ENCODE measurements at regions not wholly inside any gene's neighbourhood (a gene's known extent, or its start where the extent isn't known, plus 50 kb on each side); places are given as distances from the start of the nearest gene placed in this dataset.

DNA sequence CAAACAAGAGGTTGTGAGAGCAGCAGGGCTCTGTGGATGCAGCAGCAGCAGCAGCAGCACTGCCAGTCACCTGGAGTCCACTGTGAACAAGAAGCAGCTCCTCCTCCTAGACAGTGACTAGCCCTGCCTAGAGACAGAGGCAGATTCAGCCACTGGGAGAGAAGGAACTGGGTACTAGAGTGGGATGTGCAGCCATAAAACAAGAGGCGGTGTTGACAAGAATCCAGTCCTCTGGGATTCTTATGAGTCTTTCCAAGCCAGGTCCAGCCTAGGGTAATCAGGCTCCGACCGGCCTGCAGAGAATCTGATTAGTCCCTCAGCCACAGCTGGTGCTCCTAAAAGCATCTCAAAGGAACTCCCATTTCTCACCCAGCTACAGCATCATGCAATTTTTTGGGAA lies 83.9 kb upstream of the USP47 start:
- no peak for DNase-seq (ENCODE audit: low read depth in 2 of 3, low spot score in 2 of 3)

DNA sequence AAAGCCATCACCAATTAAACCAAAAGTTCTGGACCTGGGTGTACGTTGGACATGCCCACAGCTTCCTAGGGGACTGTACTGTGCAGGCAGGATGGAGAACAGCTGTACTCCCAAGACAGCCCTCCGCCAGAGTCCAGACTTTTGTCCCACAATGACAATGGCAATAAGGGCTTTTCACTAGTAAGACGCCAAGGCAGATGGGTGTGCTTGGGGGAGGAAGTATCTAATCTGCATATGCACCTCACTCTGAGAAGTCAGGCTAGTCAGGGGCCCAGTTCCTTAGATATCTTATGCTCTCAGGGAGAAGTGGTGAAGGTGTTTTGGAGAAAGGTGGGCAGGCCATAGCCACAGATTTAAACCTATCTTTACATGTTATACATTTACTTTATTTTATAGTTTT lies 85.1 kb upstream of the USP47 start:
- no peak for DNase-seq (ENCODE audit: low read depth in 2 of 3, low spot score in 2 of 3)

DNA sequence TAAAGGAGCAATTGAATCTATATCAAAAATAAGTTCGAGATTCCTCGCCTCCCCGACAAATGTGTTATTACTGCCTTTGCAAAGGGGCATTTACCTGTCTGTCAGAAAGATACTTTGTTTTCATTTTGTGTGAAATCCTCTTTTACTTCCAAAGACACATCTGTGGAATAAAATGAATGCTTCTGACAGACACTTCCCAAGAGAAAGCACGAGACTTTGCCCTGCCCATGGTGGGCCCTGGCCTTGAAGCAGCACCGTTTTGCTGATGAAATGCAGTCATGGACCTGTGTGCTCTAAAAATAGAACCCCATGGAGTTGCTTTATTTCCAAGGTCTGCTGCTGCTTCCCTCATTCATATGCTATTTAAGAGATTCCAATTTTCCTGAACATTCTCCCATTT lies 85.9 kb upstream of the USP47 start:
- no peak for DNase-seq (ENCODE audit: low read depth in 2 of 3, low spot score in 2 of 3)

DNA sequence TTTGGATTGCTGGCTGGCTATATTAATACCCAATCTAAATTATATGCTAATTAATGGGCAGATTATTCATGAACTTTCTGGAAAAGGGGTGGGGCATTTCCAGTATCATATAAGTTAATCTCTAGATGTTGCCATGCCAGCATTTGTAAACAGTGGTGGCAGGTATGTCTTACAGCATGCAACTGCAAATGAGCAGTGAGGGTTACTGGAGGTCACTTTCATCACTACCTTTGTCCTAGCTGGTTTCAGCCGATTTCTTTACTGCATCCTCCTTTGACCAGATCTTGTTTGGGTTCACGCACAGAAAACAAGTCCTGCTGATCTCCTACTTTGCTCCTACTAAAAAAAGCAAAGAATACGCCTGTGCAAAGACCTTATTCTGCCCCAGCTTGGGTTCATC lies 89.1 kb upstream of the USP47 start:
- no peak for DNase-seq (ENCODE audit: low read depth in 2 of 3, low spot score in 2 of 3)

DNA sequence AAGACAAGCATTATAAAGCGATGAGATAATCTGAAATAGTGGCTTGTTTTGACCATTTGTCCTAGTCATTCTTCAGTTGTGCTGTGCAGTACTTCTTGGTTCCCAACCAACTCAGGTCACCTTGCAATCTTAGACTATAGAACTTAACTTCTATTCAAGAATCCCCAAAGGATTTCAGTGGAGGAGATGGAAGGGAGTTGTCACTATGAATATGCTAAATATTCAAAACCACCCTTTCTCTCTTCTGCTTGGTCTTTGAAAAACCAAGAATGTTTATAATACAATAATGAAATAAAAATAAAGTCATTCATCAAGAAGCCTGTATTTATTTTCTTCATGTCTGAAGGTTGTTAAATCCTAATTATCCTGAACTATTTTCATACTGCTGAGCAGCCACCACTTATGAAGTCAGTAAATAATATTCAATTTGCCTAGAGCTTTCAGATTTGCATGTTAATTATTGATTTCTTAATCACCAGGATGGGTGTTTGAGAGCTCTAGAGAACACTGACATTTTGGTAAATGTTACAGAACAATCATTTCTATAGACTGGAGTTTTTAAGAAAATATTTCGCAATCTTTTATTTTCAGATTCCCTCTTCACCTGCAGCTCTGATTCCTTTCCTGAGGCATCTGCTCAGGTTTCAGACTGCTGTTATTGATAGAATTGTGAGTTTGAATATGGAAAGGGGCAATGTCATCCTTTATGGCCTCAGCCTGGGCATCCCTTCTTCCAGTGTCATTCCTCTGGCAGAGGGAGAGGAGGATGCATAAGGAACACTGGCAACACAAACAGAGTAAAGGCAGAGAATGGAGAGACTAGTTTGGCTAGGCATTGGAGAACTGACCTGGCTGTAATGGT lies 91.5 kb upstream of the USP47 start:
- no peak for DNase-seq (ENCODE audit: low read depth in 2 of 3, low spot score in 2 of 3)

DNA sequence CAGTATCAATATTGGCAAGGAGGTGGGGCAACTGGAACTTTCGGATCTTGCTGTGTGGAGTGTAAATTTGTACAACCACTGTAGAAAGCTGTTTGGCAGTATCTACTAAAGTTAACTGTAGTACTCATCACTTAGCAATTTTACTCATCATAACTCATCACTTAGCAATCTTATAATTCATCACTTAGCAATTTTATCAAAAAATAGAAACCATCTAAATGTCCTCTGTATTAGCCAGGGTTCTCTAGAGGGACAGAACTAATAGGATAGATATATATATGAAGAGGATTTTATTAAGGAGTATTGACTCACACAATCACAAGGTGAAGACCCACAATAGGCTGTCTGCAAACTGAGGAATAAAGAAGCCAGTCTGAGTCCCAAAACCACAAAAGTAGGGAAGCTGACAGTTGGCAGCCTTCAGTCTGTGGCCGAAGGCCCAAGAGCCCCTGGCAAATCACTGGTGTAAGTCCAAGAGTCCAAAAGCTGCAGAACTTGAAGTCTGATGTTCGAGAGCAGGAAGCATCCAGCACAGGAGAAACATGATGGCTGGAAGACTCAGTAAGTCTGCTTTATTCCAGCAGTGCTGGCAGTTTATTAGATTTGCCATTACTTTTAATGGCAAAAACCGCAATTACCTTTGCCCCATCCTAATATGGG lies 92.9 kb upstream of the USP47 start:
- DNase-seq (ENCODE audit: low read depth in 2 of 3, low spot score in 2 of 3): no peak

DNA sequence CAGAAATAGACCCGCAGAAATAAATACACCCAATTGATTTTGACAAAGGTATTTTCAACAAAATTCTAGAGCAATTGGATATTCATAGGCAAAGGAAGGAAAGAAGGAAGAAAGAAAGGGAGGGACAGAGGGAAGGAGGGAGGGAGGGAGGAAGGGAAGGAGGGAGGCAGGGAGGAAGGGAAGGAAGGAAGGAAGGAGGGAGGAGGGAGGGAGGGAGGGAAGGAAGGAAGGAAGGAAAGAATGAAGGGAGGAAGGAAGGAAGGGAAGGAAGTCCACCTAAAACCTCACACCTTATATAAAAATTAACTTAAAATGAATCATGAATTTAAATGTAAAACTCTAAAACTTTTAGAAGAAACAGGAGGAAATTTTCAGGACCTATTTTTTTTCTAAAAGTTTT lies 94.2 kb upstream of the USP47 start:
- no peak for DNase-seq (ENCODE audit: low read depth in 2 of 3, low spot score in 2 of 3)

DNA sequence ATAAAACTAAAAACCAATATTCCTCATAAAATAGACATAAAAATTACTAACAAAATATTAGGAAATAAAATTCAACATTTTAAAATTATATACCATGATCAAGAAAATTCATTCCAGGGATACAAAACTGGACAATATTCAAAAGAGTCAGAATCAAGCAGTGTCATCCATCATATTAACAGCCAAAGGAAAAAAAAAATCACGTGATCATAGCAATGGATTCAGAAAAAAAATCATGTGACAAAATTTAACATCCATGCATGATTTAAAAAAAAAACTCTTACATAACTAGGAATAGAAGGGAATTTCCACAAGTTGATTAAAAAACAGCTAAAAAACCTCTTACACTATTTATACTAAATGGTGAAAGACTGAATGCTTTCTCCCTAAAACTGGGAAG lies 95.3 kb upstream of the USP47 start:
- DNase-seq (ENCODE audit: low read depth in 2 of 3, low spot score in 2 of 3): no peak

DNA sequence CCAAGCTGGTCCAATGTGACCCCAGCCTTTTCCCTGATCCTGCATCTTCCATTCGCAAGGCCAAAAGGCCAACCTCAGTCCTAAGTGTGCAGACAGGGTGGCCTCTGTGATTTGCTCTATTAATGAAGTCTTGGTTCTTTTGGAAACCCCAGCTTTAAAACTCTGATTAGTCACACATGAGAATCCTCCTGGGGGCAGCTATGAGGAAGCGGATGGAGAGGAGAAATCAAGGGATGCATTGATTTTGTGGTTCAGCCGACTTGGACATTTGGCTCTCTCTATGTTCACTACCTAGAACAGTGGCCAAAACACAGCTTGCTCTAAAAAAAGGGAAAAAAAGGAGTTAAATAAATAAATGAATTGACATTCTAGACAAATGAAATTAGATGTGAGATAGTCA lies 98.6 kb upstream of the USP47 start:
- no peak for DNase-seq (ENCODE audit: low read depth in 2 of 3, low spot score in 2 of 3)

DNA sequence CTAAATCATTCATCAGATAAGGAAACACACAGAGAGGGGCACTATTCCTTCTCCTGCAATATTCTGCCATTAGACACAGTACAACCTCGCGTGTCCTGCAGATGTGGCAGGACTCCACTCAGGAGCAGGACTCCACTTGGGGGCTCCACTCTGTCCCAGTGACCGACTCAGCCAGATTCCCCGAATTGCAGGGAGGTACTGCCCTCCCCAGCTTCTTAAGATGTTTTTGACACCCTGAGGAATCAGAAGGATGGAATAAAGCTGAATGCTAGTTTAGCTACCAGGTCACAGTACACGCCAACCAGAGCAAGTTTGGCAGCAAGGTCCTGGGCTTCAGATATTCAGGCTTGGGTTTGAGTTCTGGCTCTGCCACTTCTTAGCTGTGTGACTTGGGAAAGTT lies 99.3 kb upstream of the USP47 start:
- DNase-seq (ENCODE audit: low read depth in 2 of 3, low spot score in 2 of 3): no peak

DNA sequence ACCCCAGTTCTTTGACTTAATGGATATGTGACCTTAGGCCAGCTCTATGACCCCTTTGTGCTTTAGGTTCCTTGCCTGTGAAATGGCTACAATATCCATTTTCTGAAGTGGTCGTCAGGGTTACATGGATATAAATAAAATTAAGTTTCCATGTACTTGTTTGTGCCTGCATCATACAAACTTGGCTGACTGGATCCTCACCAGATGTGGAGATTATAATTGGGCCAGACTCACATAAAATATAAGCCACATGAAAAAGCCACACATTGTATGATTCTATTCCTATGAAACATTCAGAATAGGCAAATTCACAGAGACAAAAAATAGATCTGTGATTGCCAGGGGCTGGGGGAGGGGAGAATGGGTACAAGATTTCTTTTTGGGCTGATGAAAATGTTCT lies 100.9 kb upstream of the USP47 start:
- DNase-seq (ENCODE audit: low read depth in 2 of 3, low spot score in 2 of 3): no peak

DNA sequence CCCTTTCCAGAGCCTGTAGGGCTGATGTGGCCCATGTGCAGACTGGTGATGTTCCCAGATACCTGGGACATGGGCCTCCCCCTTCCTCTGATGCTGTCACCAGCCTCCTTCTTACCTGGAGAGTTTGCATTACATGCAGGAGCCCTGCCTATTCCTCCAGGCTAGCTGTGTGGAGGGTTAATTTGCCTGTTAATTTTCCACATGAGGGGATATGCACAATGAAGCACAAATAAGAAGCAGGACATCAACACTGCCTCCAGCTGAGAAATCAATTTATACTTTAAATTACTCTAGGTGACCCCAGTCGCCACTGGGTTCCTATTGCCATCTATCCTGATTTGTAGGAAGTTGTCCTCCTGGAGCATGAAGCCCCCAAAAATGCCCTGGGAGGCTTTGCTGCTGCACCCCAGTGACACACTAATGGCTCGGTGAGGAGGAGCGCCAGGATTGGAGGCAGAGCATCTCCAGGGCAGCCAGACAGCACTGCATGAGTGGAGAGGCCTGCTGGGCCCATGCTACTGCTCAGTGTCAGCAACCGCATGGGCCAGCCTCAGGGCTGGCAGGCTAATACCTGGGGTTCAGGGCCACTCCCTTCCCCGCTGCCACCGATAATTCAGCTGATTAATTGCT lies 101.6 kb upstream of the USP47 start:
- DNase-seq (ENCODE audit: low read depth in 2 of 3, low spot score in 2 of 3): no peak

DNA sequence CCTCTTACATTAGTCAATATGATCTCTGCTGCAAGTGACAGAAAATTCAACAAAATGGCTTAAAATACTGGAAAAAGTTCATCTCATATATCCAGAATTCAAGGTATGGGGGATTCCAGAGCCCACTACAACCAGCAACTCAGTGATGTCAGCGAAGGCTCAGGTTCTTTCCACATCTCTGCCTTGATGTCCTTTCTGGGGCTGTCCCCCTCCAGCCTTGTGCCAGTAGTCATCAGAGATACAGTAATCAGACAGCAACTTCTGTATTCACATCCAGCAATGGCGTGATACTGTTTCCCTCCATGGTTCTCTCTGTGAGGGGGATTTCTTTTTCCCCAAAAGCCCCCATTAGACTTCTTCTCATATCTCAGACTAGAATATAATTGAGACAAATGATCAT lies 103.4 kb upstream of the USP47 start:
- DNase-seq (ENCODE audit: low read depth in 2 of 3, low spot score in 2 of 3): no peak

DNA sequence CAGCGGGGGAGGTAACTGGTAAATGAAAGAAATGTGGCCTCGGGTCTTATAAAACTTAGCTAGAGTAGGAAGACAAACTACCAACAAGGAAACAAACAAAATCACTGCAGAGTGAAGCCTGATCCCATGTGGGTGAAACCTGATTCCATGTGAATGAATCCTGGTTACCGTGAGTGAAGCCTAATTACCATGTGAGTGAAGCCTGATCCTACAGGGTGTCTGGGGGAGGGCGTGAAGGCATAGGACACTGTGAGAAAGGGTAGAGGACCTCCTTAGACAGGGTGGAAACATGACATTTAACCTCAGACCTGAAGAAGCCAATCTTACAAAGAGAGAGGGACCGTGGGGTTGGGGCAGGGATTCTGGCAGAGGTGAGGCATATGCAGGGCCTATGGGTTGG lies 106.2 kb upstream of the USP47 start:
- DNase-seq (ENCODE audit: low read depth in 2 of 3, low spot score in 2 of 3): no peak

DNA sequence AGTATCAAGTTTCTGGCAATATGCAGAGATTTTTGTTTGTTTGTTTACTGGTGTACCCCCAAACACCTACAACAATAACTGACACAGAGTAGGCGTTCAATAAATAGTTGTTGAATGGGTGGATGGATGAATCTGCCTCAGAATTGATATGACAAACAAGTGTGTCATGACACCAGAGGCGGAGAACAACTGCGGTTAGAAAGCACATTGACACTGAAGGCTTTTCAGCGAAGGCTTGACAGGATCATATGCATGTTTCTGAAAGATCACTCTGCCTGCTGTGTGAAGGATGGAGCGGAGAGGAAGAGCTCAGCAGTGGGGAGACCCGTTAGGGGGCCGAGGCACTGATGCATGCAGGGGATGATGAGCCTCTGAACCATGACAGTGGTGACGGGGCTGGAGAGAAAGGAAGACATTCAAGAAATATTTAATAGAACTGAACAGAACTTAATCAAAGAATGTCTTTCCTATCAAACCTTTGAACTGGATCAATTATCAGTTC lies 108.5 kb upstream of the USP47 start:
- DNase-seq (ENCODE audit: low read depth in 2 of 3, low spot score in 2 of 3): no peak

DNA sequence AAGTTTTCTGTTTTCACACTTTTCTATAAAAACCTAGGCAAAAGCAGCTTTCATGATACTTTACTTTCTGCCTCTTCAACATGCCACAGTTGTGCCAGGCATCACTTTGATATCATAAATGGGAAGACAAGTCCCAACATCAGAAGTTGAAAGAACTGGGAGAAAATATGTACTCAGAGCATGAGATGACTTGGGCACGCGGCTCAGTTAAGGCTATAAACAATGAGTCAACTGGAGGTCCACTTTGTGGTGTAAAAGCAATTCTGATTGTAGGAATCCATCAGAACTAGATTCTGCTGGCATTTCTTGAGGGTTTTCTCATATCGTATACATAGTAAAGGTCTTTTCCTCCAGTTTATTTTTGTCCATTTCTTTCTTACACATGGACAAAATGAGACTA lies 109.7 kb upstream of the USP47 start:
- no peak for DNase-seq (ENCODE audit: low read depth in 2 of 3, low spot score in 2 of 3)

DNA sequence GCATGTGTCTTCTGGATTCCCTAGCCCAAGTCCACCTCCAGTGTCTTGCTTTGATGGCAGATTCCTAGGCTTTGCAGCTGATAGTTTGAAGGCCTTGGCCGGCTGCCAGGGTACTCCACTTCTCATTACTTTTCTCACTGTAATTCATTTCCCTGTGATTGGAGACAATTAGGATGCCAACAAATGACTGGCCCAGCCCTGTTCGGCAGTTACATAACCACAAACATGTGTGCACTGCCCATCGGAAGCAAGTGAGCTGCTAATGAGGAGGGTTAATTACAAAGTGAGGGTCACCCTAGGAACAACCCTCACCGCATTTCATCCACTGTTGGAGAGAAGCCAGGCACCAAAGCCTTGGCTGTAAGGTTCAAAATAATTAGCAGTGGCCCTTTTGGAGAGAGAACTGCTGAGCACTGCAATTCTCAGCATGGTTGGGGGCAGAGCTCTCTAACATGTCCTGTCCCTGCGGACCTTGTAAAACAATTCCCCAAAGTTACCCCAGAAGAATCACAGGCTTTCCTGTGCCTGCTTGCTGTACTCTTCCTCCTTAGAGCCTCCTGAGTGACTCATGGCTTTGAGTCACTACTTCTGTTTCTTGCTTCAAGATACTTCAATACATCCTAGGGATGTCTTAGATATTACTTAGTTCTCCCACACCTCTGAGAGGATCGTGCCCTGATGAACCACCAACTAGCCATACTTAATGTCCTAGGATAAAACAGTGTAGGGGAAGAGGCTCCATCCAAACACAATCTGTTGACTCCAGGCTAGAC lies 109.7 kb upstream of the GALNT18 start:
- no peak for DNase-seq (ENCODE audit: low read depth in 2 of 3, low spot score in 2 of 3)

DNA sequence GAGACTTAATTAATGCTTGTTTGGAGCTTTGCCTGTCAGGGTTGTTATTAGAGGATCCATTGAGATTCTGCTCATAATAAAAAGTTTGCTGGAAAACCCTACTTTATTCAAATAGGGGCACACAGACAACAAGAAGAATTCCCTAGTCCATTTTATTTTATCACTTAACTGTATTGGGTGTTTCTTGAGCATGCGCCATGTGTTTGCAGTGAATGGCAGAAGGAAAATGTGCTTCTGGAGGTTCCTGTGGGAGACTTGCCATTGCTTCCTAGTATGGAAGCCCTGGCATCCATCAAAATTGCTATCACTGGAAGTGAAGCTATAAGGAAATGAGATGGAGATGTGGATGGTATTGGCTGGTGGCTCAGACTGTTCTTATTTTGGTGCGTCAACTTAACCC lies 106.6 kb upstream of the GALNT18 start:
- no peak for DNase-seq (ENCODE audit: low read depth in 2 of 3, low spot score in 2 of 3)

DNA sequence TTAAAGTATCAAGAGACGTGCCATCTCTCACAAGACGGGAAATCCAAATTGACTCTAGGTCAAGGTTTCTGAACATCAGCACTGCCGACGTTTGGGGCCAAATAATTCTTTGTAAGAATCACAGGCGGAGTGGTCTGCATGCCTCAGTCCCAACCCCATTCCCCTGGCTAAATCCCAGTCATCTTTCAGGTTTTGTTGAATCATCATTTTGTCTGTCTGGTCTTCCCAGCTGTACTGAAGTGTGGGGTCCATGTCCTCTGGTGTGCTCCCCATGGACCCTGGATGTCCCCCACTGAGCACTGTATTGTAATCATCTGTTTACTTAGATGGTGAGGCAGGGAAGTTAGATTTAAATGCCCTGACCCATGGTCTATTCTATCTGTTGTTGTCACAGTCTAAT lies 103.6 kb upstream of the GALNT18 start:
- no peak for DNase-seq (ENCODE audit: low read depth in 2 of 3, low spot score in 2 of 3)

DNA sequence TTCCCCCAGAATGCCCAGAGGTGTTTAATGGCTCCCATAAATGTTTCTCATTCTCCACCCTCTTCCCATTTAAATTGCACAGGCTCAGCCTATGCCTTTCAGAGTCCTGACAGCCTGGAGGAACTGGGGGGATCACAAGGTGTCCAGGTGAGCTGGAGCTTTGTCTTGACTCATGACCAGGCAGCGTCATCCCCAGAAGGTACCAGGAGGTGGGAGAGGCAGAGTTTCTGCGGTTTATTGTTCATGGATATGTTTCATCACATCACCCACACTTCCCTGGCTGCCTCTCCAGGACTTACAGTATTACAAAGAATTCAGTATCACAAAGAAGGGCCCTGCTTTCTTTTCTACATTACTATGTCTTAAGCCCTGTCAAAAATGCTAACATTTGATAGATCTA lies 103.2 kb upstream of the GALNT18 start:
- no peak for DNase-seq (ENCODE audit: low read depth in 2 of 3, low spot score in 2 of 3)

DNA sequence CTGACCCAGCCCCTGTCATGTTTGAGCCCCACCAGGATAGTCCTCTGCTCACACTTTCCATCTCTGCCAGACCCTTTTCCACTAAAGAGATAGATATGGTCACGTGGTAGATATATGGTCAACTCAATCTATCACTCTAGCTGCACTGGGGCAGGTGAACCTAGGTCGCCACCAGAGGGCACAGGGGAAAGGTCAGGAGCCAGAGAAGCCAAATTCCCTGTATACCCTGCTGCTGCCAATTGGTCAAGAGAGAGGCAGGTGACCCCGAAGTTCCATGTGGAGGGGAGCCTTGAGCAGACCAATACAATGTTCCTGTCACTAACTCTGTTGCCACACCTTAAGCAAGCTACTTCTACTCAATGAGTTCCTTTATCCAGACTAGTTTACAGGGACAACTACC lies 101.1 kb upstream of the GALNT18 start:
- no peak for DNase-seq (ENCODE audit: low read depth in 2 of 3, low spot score in 2 of 3)

Measured in hematopoietic multipotent progenitor cell (in vitro differentiated cells).